ENCODE measurements at regions not wholly inside any gene's neighbourhood (a gene's known extent, or its start where the extent isn't known, plus 50 kb on each side); places are given as distances from the start of the nearest gene placed in this dataset.

GRCh38 chr5:72646246-72646866 is 139.1 kb upstream of the ZNF366 start:
- no peak overlapping the region for H3K9ac ChIP-seq (ENCODE audit: low read depth, low read length)
- no peak for DNase-seq
- H3K36me3 ChIP-seq (ENCODE audit: insufficient read depth, low read length), result no peaks in the 10 kb centered on the region
- no peak overlapping the region for H3K4me3 ChIP-seq (ENCODE audit: low read depth in 1 of 2, low read length in 2 of 2)
- no peak overlapping the region for H2AFZ ChIP-seq (ENCODE audit: low read depth, low read length)
- no peak for ATAC-seq (ENCODE audit: insufficient read depth, low read depth)
- no peaks in the 10 kb centered on the region for H3K4me1 ChIP-seq (ENCODE audit: insufficient read depth, low read length)
- H4K20me1 ChIP-seq (ENCODE audit: insufficient read depth, low read length), result no peaks in the 10 kb centered on the region
- H3K79me2 ChIP-seq (ENCODE audit: insufficient read depth, low read length), result no peaks in the 10 kb centered on the region
- no peak for TF ChIP-seq CTCF (IDR thresholded peaks at IDR 0.05; ENCODE audit: borderline replicate concordance, extremely low read depth, low read length, poor library complexity, severe bottlenecking)
- TF ChIP-seq EZH2 (IDR thresholded peaks at IDR 0.05; ENCODE audit: borderline replicate concordance, low read depth, low read length, severe bottlenecking), result no peak
- H3K27me3 ChIP-seq (ENCODE audit: insufficient read depth, low read length, poor library complexity), result peaks cover 3% of the 10 kb centered on the region
- H3K27ac ChIP-seq (ENCODE audit: low read length), result no peak overlapping the region
- H3K9me3 ChIP-seq (ENCODE audit: insufficient read depth, low read length, severe bottlenecking), result no peaks in the 10 kb centered on the region
- no peak overlapping the region for H3K4me2 ChIP-seq (ENCODE audit: insufficient read depth, low read length)

- H3K4me3 ChIP-seq (ENCODE audit: low read depth in 1 of 2, low read length in 2 of 2), result no peak overlapping the region
- H3K9me3 ChIP-seq (ENCODE audit: insufficient read depth, low read length, severe bottlenecking), result no peaks in the 10 kb centered on the region
- no peak overlapping the region for H2AFZ ChIP-seq (ENCODE audit: low read depth, low read length)
- ATAC-seq (ENCODE audit: insufficient read depth, low read depth) (no peak), DNase-seq (no peak)
- no peak overlapping the region for H3K9ac ChIP-seq (ENCODE audit: low read depth, low read length)
- peaks cover 3% of the 10 kb centered on the region for H3K27me3 ChIP-seq (ENCODE audit: insufficient read depth, low read length, poor library complexity)
- H3K36me3 ChIP-seq (ENCODE audit: insufficient read depth, low read length), result no peaks in the 10 kb centered on the region
- H3K4me1 ChIP-seq (ENCODE audit: insufficient read depth, low read length), result no peaks in the 10 kb centered on the region
- TF ChIP-seq EZH2 (IDR thresholded peaks at IDR 0.05; ENCODE audit: borderline replicate concordance, low read depth, low read length, severe bottlenecking) (no peak), CTCF (IDR thresholded peaks at IDR 0.05; ENCODE audit: borderline replicate concordance, extremely low read depth, low read length, poor library complexity, severe bottlenecking) (no peak)
- H3K27ac ChIP-seq (ENCODE audit: low read length), result no peak overlapping the region
- H3K4me2 ChIP-seq (ENCODE audit: insufficient read depth, low read length), result no peak overlapping the region
- H4K20me1 ChIP-seq (ENCODE audit: insufficient read depth, low read length), result no peaks in the 10 kb centered on the region
- no peaks in the 10 kb centered on the region for H3K79me2 ChIP-seq (ENCODE audit: insufficient read depth, low read length)
Measured at GRCh38 chr5:72645064-72645846, 138.0 kb upstream of the ZNF366 start.

GRCh38 chr5:72644296-72644695 is 137.1 kb upstream of the ZNF366 start:
- Histone ChIP-seq H3K4me2 (ENCODE audit: insufficient read depth, low read length) (no peak overlapping the region), H3K79me2 (ENCODE audit: insufficient read depth, low read length) (no peaks in the 10 kb centered on the region), H3K36me3 (ENCODE audit: insufficient read depth, low read length) (no peaks in the 10 kb centered on the region), H3K9me3 (ENCODE audit: insufficient read depth, low read length, severe bottlenecking) (no peaks in the 10 kb centered on the region), H4K20me1 (ENCODE audit: insufficient read depth, low read length) (no peaks in the 10 kb centered on the region), H3K27me3 (ENCODE audit: insufficient read depth, low read length, poor library complexity) (peaks cover 3% of the 10 kb centered on the region), H2AFZ (ENCODE audit: low read depth, low read length) (no peak overlapping the region), H3K4me3 (ENCODE audit: low read depth in 1 of 2, low read length in 2 of 2) (no peak overlapping the region), H3K27ac (ENCODE audit: low read length) (no peak overlapping the region), H3K9ac (ENCODE audit: low read depth, low read length) (no peak overlapping the region), H3K4me1 (ENCODE audit: insufficient read depth, low read length) (no peaks in the 10 kb centered on the region)
- DNase-seq (no peak), ATAC-seq (ENCODE audit: insufficient read depth, low read depth) (no peak)
- TF ChIP-seq CTCF (IDR thresholded peaks at IDR 0.05; ENCODE audit: borderline replicate concordance, extremely low read depth, low read length, poor library complexity, severe bottlenecking) (no peak), EZH2 (IDR thresholded peaks at IDR 0.05; ENCODE audit: borderline replicate concordance, low read depth, low read length, severe bottlenecking) (no peak)
